GM18519 (cell line): ENCODE measurements at regions not wholly inside any gene's neighbourhood (a gene's known extent, or its start where the extent isn't known, plus 50 kb on each side); places are given as distances from the start of the nearest gene placed in this dataset.
"Not testable (repeated sequence)": the region's sequence is repeated elsewhere in the genome, so short reads cannot be mapped to it uniquely, and the experiment has no call there.

Experiments
- ATAC-seq: cut with Tn5 transposase; IDR thresholded peaks from one replicate; pipeline ENCODE4 v1.9.1; 2021; ENCODE audit warnings: mild to moderate bottlenecking, moderate library complexity; ENCODE audit not compliant: unreplicated experiment, low FRiP score

- ATAC-seq, result no peak
Measured at GRCh38 chr3:194938845-194939531, 253.3 kb downstream of the FAM43A start.

GRCh38 chr3:194939532-194939909 is 253.8 kb downstream of the FAM43A start:
- no peak for ATAC-seq

GRCh38 chr3:194939949-194940770 is 254.5 kb downstream of the FAM43A start:
- no peak for ATAC-seq

- no peak for ATAC-seq
Measured at GRCh38 chr3:194941360-194941955, 255.8 kb downstream of the FAM43A start.

- ATAC-seq, result no peak
Measured at GRCh38 chr3:194941956-194942511, 256.4 kb downstream of the FAM43A start.

- no peak for ATAC-seq
Measured at GRCh38 chr3:194944526-194944925, 258.8 kb downstream of the FAM43A start.

GRCh38 chr3:194945508-194945907 is 259.8 kb downstream of the FAM43A start:
- no peak for ATAC-seq

- ATAC-seq, result no peak
Measured at GRCh38 chr3:194946091-194946490, 260.4 kb downstream of the FAM43A start.

- ATAC-seq, result no peak
Measured at GRCh38 chr3:194949592-194949991, 263.9 kb downstream of the FAM43A start.

- no peak for ATAC-seq
Measured at GRCh38 chr3:194950906-194951628, 265.4 kb downstream of the FAM43A start.

GRCh38 chr3:194951629-194951920 is 265.9 kb downstream of the FAM43A start:
- ATAC-seq, result not testable (repeated sequence)

GRCh38 chr3:194951931-194952582 is 266.4 kb downstream of the FAM43A start:
- no peak for ATAC-seq

GRCh38 chr3:194952841-194953241 is 267.2 kb downstream of the FAM43A start:
- no peak for ATAC-seq

- ATAC-seq, result no peak
Measured at GRCh38 chr3:194953291-194953690, 267.6 kb downstream of the FAM43A start.

- no peak for ATAC-seq
Measured at GRCh38 chr3:194955546-194955945, 269.9 kb downstream of the FAM43A start.

- ATAC-seq, result no peak
Measured at GRCh38 chr3:194955979-194956696, 270.5 kb downstream of the FAM43A start.

- no peak for ATAC-seq
Measured at GRCh38 chr3:194956697-194957396, 271.2 kb downstream of the FAM43A start.

- no peak for ATAC-seq
Measured at GRCh38 chr3:194957743-194958240, 272.1 kb downstream of the FAM43A start.

- no peak for ATAC-seq
Measured at GRCh38 chr3:194959217-194959616, 273.5 kb downstream of the FAM43A start.
